HuH-7 (cell line): ENCODE measurements at regions not wholly inside any gene's neighbourhood (a gene's known extent, or its start where the extent isn't known, plus 50 kb on each side); places are given as distances from the start of the nearest gene placed in this dataset.

Experiments used
- DNase-seq: peaks from one replicate; pipeline ENCODE4 v3.0.0; 2011; ENCODE audit warnings: low spot score

- no peak for DNase-seq
Observed at GRCh38 chr3:159171333-159171732, 369.5 kb downstream of the MFSD1 start.

GRCh38 chr3:159172473-159172872, 370.6 kb downstream of the MFSD1 start:
- no peak for DNase-seq

- DNase-seq: no peak
Observed at GRCh38 chr3:159174715-159175692, 373.1 kb downstream of the MFSD1 start.

- no peak for DNase-seq
Observed at GRCh38 chr3:159178209-159178897, 376.5 kb downstream of the MFSD1 start.

GRCh38 chr3:159182961-159183360, 381.1 kb downstream of the MFSD1 start:
- DNase-seq: no peak

- DNase-seq: no peak
Observed at GRCh38 chr3:159185443-159186050, 383.7 kb downstream of the MFSD1 start.

GRCh38 chr3:159186581-159186980, 384.7 kb downstream of the MFSD1 start:
- DNase-seq: no peak

- no peak for DNase-seq
Observed at GRCh38 chr3:159187232-159187631, 385.4 kb downstream of the MFSD1 start.

GRCh38 chr3:159187706-159188105, 385.9 kb downstream of the MFSD1 start:
- no peak for DNase-seq

- DNase-seq: no peak
Observed at GRCh38 chr3:159189994-159190669, 388.3 kb downstream of the MFSD1 start.

- no peak for DNase-seq
Observed at GRCh38 chr3:159191447-159191846, 389.6 kb downstream of the MFSD1 start.

- DNase-seq: no peak
Observed at GRCh38 chr3:159196359-159196758, 394.5 kb downstream of the MFSD1 start.

- DNase-seq: no peak
Observed at GRCh38 chr3:159200176-159200575, 398.3 kb downstream of the MFSD1 start.

GRCh38 chr3:159208050-159208449, 406.2 kb downstream of the MFSD1 start:
- DNase-seq: no peak

GRCh38 chr3:159209459-159209858, 407.6 kb downstream of the MFSD1 start:
- no peak for DNase-seq

- no peak for DNase-seq
Observed at GRCh38 chr3:159210336-159210735, 408.5 kb downstream of the MFSD1 start.

- DNase-seq: no peak
Observed at GRCh38 chr3:159216311-159216710, 414.5 kb downstream of the MFSD1 start.

GRCh38 chr3:159219231-159219630, 417.4 kb downstream of the MFSD1 start:
- no peak for DNase-seq

GRCh38 chr3:159221335-159221734, 419.5 kb downstream of the MFSD1 start:
- no peak for DNase-seq

GRCh38 chr3:159229116-159229680, 427.3 kb downstream of the MFSD1 start:
- DNase-seq: no peak

- DNase-seq: no peak
Observed at GRCh38 chr3:159232966-159233365, 431.1 kb downstream of the MFSD1 start.

GRCh38 chr3:159233734-159234133, 431.9 kb downstream of the MFSD1 start:
- no peak for DNase-seq
